ENCODE measurements at regions not wholly inside any gene's neighbourhood (a gene's known extent, or its start where the extent isn't known, plus 50 kb on each side); places are given as distances from the start of the nearest gene placed in this dataset.
"Not testable (repeated sequence)": the region's sequence is repeated elsewhere in the genome, so short reads cannot be mapped to it uniquely, and the experiment has no call there.

DNA sequence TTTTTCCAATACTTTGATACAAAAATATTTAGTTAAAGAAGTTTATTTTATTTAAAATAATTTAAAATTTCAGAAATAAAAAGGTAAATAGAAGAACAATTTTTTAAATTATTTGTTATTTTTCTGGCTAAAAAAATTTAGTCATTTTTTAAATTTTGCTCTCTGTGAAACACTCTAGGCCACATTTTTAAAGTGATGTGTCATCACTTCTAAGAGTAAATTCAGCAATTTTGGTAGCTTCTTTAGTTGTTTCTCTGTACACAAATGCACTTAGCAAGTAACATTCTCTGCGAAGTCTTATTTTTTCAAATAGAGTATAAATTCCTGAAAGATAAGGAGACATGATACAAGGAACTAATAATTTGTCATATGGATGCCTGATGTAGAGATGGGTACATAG is 760.0 kb upstream of the PRMT6 start:
- FAIRE-seq = peak; percentile 19

DNA sequence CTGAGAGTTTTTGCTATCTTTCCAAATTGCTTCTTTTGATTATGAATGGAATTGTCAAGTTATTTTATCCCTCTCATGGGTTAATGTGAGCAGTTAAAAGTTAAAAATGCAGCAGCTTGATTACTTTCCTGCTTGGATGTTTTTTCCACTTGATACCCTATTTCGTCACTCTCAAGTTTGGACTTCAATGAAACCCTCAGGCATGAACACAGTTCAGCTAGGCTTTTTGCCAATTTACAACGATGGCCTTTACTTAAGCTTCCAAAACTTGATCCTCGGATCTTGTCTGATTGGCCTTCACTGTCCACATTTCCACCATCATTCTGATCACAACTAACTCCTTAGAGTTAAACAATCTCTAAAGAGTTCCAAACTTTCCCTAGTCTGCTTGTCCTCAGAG is 752.4 kb upstream of the PRMT6 start:
- no peak for FAIRE-seq

- no peak for FAIRE-seq
Observed at GRCh38 chr1:106319612-106320011, 736.9 kb upstream of the PRMT6 start.

- FAIRE-seq = no peak
Observed at GRCh38 chr1:106325600-106325999, 730.9 kb upstream of the PRMT6 start.

GRCh38 chr1:106344494-106344893 is 712.0 kb upstream of the PRMT6 start:
- no peak for FAIRE-seq

DNA sequence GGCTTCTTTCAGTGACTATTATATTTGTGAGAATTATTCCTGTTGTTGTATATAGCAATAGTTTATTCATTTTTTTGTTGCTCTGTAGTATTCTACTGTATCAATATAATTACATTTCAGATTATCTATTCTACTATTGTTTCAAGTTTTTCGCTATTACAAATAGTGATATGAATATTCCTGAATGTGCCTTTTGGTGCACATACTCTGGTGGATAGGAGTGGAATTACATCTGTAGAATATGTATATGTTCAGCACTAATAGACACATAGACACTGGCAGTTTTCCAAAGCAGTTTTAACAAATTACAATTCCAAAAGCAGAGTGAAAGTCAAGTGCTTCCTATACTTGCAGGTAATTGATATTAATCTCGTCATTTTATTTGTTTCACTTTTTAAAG is 696.2 kb upstream of the PRMT6 start:
- no peak for FAIRE-seq

GRCh38 chr1:106366627-106367319 is 689.7 kb upstream of the PRMT6 start:
- no peak for FAIRE-seq

- no peak for FAIRE-seq
Observed at GRCh38 chr1:106378261-106378660, 678.2 kb upstream of the PRMT6 start.

- no peak for FAIRE-seq
Observed at GRCh38 chr1:106380772-106381171, 675.7 kb upstream of the PRMT6 start.

DNA sequence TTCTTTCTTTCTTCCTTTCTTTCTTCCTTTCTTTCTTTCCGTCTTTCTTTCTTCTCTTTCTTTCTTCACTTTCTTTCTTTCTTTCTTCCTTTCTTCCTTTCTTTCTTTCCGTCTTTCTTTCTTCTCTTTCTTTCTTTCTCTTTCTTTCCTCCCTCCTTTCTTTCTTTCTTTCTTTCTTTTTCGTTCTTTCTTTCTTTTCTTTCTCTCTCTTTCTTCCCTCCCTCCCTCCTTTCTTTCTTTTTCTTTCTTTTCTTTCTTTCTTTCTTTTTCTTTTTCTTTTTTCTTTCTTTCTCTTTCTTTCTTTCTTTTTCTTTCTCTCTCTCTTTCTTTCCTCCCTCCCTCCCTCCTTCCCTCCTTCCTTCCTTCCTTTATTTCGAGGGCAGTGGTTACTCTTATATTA is 667.3 kb upstream of the PRMT6 start:
- not testable (repeated sequence) for FAIRE-seq

DNA sequence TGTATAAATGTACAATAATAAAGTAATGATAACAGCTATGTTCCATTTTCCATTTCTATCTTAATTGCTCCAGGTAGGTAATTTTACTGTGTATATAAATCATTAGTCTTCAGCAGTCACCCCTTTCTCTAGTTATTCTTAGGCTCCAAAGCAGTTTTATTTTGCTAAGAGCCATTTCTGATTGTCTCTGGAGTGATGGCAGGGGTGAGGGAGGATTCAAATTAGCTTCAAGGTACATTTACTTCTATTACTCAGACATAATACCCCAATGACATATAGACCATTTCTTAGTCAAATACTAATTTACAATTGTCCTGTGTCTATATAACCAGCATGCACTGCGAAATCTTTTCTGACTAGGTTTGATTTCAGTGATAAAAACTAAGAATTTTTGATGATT is 663.4 kb upstream of the PRMT6 start:
- no peak for FAIRE-seq

DNA sequence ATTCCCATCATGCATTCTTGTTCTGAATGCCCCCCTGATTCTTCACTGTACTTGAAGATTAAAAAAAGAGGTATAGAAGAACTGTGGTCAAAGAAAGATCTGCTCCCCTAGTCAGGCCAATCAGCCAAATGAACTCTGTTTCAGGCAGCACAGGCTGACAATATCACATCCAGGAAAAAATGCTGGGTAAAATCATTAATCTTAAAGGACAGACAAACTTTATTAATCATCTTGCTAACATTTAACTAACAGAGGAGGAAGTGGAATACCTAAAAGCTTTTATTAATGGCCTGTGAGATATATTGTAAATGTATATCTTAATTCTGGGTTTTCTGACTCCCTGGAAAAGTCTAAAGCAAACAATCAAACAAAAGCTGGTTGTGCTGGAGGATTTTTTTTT is 660.5 kb upstream of the PRMT6 start:
- FAIRE-seq = no peak

DNA sequence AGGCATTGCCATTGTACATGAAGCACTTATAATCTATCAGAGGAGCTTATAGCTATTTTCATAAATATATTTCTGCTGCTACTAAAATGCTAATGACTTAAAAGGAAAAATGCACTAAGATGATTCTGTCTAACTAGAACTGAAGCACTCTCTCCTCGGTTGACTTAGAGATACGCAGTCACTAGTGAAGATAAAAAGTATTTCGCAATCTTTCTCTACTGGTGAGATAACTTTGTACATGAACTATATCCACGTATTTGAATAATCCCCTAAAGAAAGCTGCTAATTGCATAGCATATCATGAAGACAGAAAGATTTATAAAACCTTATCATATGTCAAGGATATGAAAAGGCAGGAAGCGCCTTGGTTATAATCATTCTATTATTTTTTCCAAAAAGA is 658.1 kb upstream of the PRMT6 start:
- no peak for FAIRE-seq

- no peak for FAIRE-seq
Observed at GRCh38 chr1:106406114-106406513, 650.4 kb upstream of the PRMT6 start.

DNA sequence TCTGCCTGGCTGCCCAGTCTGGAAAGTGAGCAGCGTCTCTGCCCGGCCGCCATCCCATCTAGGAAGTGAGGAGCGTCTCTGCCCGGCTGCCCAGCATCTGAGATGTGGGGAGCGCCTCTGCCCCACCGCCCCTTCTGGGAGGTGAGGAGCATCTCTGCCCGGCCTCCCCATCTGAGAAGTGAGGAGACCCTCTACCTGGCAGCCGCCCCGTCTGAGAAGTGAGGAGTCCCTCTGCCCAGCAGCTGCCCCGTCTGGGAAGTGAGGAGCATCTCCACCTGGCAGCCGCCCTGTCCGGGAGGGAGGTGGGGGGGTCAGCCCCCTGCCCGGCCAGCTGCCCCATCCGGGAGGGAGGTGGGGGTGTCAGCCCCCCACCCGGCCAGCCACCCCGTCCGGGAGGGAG is 644.2 kb upstream of the PRMT6 start:
- FAIRE-seq = not testable (repeated sequence)

- no peak for FAIRE-seq
Observed at GRCh38 chr1:106435269-106435668, 621.2 kb upstream of the PRMT6 start.

GRCh38 chr1:106439475-106439874 is 617.0 kb upstream of the PRMT6 start:
- no peak for FAIRE-seq

- FAIRE-seq = no peak
Observed at GRCh38 chr1:106447466-106447865, 609.0 kb upstream of the PRMT6 start.

DNA sequence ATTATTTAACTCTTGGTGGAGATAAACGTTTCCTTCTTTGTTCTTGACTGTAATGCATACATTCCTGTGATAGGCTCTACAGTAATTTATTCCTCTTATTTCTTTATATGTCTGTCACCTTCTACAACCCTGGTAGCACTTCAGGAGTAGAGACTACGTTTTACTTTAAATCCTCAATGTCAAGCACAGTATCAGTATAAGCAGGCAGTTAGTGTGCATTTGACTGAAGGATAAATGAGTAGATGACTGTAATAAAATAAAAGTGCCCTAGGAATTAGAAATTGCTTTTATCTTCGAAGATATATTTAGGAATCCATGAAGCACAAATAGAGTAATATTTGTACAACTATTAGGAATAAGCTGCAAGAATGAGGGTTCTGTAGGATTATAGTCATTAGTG is 599.6 kb upstream of the PRMT6 start:
- no peak for FAIRE-seq

- no peak for FAIRE-seq
Observed at GRCh38 chr1:106457368-106457767, 599.1 kb upstream of the PRMT6 start.

DNA sequence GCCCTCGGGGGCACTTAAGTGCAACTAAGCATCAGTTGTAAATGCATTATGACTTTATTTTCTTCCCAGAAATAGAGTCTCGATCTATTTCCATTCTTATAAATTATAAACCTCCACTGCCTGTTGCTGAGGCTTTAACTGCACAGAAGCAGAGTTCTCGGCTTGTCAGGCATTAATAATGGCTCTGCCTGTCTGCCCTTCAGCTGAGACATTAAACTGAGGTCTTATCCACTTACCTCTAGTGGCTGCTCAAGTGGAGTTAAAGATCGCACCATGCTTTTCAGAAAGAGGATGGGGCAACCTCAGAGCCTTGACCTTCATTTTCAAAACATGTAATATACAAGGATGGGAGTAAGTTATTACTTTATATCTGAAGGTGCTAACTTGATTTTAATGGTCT is 597.6 kb upstream of the PRMT6 start:
- no peak for FAIRE-seq

DNA sequence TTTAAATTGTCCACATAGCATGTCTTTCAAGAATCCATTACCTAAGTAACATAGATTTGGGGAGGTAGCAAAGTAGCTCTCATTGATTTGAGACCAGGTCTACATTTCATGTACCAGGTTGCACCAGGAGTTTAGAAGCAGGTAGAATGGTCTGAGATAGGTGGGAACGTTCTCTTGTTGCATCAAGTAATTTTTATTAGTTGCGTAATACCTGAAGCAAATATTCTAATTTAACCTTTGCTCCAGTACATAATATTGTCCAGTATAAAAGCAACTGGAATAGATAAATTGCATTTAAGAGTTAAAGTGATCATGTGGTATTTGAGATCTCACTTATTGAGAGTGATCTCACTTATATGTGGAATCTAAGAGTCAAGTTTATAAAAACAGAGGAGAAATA is 597.1 kb upstream of the PRMT6 start:
- no peak for FAIRE-seq

GRCh38 chr1:106465666-106466065 is 590.8 kb upstream of the PRMT6 start:
- FAIRE-seq = no peak

- no peak for FAIRE-seq
Observed at GRCh38 chr1:106480629-106481028, 575.8 kb upstream of the PRMT6 start.

DNA sequence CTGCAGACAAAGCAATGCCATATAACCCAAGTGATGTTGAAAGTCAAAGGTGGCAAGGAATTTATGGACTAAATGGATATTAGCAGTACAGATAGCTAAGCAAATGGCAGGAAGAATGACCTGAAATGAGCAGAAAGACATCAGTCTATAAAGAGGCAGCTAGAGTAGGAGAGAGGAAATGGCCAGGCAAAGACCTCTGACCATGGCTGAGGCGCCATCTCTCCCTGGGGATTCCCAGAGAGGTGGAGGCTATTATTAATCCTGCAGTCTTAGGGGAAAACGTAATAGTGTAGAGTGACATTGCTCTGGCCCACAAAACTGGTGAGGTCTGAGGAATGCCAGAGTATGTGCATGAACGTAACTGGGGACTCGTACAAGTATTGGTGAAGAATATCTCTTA is 563.6 kb upstream of the PRMT6 start:
- no peak for FAIRE-seq

GRCh38 chr1:106494646-106495045 is 561.8 kb upstream of the PRMT6 start:
- no peak for FAIRE-seq
